ENCODE measurements at regions not wholly inside any gene's neighbourhood (a gene's known extent, or its start where the extent isn't known, plus 50 kb on each side); places are given as distances from the start of the nearest gene placed in this dataset.
"Not testable (repeated sequence)": the region's sequence is repeated elsewhere in the genome, so short reads cannot be mapped to it uniquely, and the experiment has no call there.

GRCh38 chr6:121884091-121884490 is 448.6 kb downstream of the GJA1 start:
- no peak for DNase-seq

GRCh38 chr6:121884620-121885019 is 449.2 kb downstream of the GJA1 start:
- no peak for DNase-seq

GRCh38 chr6:121885399-121886152 is 450.1 kb downstream of the GJA1 start:
- DNase-seq: no peak

DNA sequence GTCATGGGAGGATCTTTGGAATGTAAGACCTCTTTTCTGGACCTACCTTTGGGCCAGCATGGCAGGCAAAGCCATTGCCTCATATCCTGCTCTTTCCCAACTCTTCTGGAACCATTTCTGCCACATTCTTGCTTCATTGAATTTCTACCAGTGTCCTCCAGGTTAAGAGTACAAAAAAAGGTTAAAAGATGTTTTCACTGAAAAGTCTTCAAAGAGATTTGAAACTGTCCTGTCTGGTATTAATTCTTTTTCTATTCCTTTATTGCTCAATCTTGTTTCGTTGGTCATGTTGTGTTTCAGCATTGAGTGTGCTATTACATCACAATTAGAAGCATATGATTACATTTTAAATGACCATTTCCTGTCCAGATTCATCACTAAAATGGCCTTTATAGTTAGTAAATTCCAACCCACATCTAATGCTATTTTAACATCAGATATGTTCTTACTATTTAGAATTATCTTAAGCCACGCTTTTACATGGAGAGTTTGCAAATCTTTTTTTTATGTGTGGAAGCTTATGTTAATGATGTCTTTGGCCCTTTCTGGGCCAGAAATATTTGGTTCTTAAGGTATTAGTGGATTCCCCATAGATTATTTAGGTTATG is 450.9 kb downstream of the GJA1 start:
- no peak for DNase-seq

- DNase-seq: no peak
Observed at GRCh38 chr6:121887724-121888123, 452.3 kb downstream of the GJA1 start.

DNA sequence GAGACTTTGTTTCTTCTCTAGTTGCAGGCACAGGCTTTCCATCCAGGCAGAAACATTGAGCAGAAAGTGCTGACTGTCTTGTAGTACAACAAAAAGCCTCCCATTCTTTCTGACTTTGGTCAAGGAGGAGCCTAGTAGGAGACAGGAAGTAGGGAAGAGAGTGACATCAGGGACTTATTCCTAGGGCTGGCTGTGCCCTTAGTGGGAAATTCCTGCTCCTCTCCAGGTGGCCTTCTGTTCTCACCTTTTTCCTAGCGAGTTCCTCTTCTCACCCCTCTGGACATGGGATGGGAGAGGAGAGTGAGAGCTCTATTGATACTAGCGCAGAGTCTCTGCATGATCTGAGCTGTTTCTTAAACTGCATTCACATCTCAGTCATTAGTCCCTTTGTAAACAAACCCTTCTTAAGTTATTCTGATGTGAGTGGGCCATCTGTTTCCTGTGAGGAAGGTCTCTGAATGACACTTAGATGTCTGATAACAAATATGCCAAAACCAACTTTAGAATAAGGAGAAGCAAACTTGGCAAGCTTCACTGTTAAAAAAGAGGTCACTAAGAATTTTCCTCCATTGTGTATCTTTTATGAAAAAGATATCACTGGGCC is 455.0 kb downstream of the GJA1 start:
- DNase-seq: no peak

GRCh38 chr6:121895731-121896130 is 460.3 kb downstream of the GJA1 start:
- not testable (repeated sequence) for DNase-seq

DNA sequence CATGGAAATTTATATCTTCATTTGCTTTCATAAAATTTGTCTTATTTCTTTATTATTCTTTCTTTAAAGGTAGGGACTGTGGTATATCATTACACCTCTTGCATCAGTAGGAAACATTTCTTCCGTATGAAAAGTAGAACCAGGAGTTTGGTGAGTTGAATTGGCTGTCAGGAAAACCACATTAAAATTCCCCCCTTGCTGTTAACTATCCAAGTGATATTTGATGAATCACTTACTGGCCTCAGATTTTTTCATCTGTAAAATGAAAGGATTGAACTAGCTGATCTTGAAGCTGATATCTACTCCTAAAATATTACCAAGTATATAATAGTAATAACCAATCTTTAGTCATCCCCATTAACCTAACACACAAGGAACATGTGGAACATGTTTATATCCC is 460.9 kb downstream of the GJA1 start:
- DNase-seq: no peak

DNA sequence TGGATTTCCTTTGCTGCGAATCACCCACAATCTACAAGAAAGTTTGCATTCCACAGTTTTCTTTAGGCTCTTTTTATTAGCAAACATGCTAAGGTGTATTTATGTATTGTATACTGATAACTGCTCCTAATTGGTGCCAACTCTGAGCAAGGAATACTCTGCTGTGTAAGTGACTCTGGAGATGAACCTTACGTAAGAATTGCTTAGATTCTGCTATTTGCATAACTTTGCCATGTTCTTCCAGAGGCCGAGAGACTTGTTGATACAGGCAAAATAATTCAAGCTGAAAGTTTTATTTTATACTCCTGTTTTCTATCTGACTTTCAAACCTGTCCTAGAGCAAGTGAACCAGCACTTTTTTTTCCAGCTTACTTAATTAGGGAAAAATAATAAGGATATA is 461.3 kb downstream of the GJA1 start:
- no peak for DNase-seq

- no peak for DNase-seq
Observed at GRCh38 chr6:121897337-121897760, 461.9 kb downstream of the GJA1 start.

DNA sequence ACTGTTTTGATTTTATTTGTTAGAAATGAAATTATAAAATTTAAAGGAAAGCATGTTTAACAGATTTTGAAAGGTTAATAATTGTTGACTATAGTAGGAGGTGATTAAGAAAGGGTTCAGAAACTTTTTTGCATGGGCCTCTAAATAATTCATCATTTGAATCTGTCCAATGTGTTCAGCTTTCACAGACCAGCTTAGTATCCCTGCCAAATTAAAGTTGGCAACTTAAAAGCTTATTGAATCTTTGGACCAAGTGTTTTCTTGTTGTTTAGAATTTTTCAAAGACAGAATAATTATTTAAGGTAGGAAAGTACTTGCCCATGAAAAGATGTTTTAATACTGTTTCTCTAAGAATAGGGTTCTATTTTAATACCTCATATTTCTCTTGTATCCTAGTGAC is 466.0 kb downstream of the GJA1 start:
- no peak for DNase-seq

DNA sequence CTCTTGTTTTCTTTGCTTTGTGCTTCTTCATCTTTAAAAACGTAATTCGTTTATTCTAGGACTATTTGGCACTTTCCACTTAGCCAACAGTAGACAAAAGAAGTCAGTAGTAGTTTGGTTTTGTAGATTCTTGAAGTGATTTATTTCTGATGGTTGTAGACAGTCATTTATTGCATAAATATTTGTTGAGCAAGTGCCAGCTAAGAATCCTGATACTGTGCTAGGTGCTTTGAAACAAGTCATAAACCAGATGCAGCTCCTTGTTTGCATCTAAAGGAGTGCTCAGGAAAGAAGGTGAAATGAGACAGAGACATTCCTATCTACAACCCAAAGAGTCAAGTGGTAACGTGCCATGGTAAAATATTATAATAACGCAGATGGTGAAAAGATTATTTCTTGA is 469.1 kb downstream of the GJA1 start:
- DNase-seq: no peak

- DNase-seq: no peak
Observed at GRCh38 chr6:121912905-121913304, 477.5 kb downstream of the GJA1 start.

GRCh38 chr6:121917263-121917829 is 481.9 kb downstream of the GJA1 start:
- DNase-seq: no peak

DNA sequence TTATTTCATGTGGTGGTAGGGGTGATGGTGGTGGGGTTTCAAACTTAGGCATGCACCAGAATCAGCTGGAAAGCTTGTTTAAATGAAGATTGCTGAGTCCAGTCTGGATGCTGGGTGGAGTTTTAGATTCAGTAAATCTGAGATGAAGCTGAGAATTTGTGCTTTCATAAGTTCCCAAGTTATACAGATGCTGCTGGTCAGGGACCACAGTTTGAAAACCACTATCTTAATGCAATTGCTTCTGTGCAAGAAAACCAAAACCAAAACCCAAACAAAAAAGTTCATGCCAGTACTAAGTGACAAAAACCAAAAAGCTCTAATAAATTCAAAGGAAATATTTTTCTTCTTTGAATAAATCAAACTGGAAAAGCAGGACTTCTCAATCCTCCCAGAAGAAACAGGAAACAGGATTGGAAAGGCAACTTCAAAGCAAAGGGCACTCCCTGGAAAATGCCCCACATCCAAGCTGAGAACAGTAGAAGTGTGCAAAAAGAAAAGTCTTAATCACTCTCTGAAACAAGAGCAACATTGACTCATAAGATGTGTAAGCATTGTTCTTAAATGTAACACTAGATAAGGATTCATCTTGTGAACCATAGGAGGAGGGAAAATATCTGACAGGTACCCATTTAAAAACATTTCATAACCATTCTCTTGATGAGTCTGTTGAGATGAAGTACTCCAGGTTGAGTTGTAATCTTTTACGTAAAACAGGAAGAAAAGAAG is 481.5 kb upstream of the HSF2 start:
- no peak for DNase-seq

DNA sequence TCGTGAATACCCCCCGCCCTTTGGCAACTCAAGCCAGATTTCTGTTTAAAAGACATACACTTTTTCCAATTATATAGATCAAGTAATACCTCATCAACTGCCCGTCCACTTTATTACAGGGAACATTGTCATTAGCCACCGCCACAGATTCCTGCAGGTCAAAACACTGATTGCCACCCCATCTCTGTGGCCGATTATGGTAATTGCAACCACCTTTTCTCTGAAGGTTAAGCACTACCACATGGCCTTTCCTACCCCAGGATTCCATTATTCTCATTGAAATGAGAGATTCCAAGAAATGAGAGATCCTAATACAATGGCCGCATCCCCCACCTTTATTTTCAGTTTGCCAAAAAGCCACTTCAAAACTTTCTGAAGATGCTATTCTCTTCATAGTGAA is 478.8 kb upstream of the HSF2 start:
- no peak for DNase-seq

- peak in 1 of 5 experiments; percentile 4 for DNase-seq
Observed at GRCh38 chr6:121925024-121925423, 474.4 kb upstream of the HSF2 start.

DNA sequence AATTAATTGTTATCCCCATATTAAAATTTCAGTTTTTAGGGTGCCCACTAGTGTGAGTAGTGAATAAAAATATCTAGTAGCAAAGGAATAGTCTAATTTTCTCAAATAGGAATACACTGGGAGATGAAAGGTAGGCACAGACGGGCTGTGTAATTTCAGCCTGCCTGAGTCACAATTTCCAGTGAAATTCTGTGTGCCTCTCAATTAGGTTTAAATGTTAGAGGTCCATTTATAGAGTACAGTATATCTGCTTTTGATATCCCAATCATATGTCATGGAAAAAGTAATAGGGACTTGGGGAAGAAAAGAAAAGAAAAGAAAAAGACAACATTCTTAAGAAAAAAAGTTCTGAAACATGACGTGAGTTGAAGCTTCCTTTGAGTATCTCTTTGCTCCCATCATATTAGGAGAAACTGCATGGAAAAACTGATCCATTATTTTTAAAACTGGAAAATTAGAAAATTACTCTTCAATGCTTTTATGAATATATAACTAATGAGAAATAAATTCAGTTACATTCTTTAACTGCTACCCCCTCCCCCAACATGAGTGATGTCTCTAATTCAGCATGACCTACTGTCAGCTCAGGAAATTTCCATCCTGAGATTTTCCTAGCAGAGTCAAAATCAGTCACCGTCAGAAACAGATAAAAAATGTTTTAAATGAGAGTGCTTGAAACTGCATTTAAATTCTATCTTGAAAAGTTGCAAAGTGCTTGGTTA is 473.8 kb upstream of the HSF2 start:
- DNase-seq: no peak

DNA sequence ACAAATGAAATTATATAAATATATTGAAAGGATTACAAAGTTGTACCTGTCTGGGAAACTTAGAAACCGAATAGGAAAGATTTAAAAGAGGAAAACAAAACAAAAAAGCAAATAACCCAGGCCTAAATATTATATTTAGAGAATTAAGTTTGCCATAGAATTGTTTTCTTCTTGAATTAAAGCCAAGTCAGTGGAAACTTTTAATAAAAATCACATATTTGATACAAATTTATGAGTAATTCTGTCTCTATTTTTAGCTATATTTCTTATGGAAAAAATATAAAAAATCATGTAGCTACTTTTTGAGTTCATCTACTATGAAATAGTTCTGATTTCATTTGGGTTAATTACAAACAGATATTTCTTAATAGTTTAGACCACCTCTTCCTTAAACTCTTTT is 470.2 kb upstream of the HSF2 start:
- DNase-seq: no peak

- no peak for DNase-seq
Observed at GRCh38 chr6:121932076-121932991, 467.1 kb upstream of the HSF2 start.

DNA sequence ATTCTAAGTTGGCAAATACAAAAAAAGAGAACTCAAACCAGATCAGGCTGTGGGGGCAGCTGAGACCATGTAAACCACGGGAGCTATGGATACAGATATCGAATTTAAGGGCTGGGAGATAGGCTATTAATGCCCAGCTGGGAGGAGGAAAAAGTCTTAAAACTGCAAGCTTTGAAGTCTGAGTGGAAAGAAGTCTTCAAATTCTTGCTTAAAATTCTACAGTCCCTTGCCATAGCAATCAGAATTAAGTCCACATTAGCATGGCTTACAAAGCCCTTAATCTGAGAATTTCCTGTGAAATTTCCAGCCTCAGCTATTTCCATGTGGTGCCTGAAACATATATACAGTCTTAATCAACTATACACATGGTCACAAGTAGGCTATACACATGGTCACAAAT is 465.0 kb upstream of the HSF2 start:
- no peak for DNase-seq

Data from T-helper 2 cell (primary cell).